SK-N-SH (cell line): ENCODE measurements at regions not wholly inside any gene's neighbourhood (a gene's known extent, or its start where the extent isn't known, plus 50 kb on each side); places are given as distances from the start of the nearest gene placed in this dataset.

Source experiments
- CTCF ChIA-PET: fragments of 300-600, 350-600 bp; formaldehyde crosslinking; extraction: SDS; loops from one replicate; lab custom pipeline; 2021; lab: Yijun Ruan, JAX
- POLR2A ChIA-PET: fragments of 350-600 bp; sonication (Branson Sonifier 250); formaldehyde crosslinking; extraction: SDS; loops from one replicate; lab custom pipeline; 2020; ENCODE audit warnings: antibody characterized with exemption, inconsistent platforms; lab: Yijun Ruan, JAX
- DNase-seq: peaks from one replicate; pipeline ENCODE4 v3.0.0; 2012
- H2AFZ ChIP-seq: fragments of 200-600 bp; sonication (generic); 2 replicates; pipeline ENCODE4 v1.8.1; 2016; ENCODE audit warnings: antibody characterized with exemption, mild to moderate bottlenecking, low read depth
- H3F3A ChIP-seq: fragments of 200-600 bp; sonication (generic); replicated peaks from 2 replicates; pipeline ENCODE3; 2016; ENCODE audit warnings: antibody characterized with exemption, mild to moderate bottlenecking; ENCODE audit not compliant: insufficient read depth
- H3K27ac ChIP-seq, 2 experiments: fragments of 200-500 bp in 1 of 2; fragments of 200-600 bp in 1 of 2; sonication (Bioruptor generic) in 1 of 2; sonication (generic), shearing (Covaris generic) in 1 of 2; 2 replicates each; pipeline versions ENCODE4 v1.5.1 to v1.6.1; 2014 to 2016; ENCODE audit warnings: low read depth in 2 of 2, inconsistent platforms in 1 of 2, low read length in 1 of 2, mild to moderate bottlenecking in 1 of 2, mixed read lengths in 1 of 2
- H3K27me3 ChIP-seq: fragments of 200-600 bp; sonication (generic), shearing (Covaris generic); 2 replicates; pipeline ENCODE4 v1.6.1; 2016; ENCODE audit warnings: mixed run types; ENCODE audit not compliant: insufficient read depth
- H3K36me3 ChIP-seq, 2 experiments: fragments of 200-500 bp in 1 of 2; fragments of 200-600 bp in 1 of 2; sonication (Bioruptor generic) in 1 of 2; sonication (generic) in 1 of 2; replicated peaks in 1 of 2; 2 replicates each; pipeline versions ENCODE3 to v1.5.1; 2014 to 2016; ENCODE audit warnings: low read length in 1 of 2, mild to moderate bottlenecking in 1 of 2; ENCODE audit not compliant: insufficient read depth in 2 of 2, control insufficient read depth in 1 of 2
- H3K4me1 ChIP-seq, 2 experiments: fragments of 200-500 bp in 1 of 2; fragments of 200-600 bp in 1 of 2; sonication (Bioruptor generic) in 1 of 2; sonication (generic), shearing (Covaris generic) in 1 of 2; 2 replicates each; pipeline versions ENCODE4 v1.5.1 to v1.6.1; 2014 to 2016; ENCODE audit warnings: low read depth in 1 of 2, low read length in 1 of 2, mixed run types in 1 of 2; ENCODE audit not compliant: insufficient read depth in 2 of 2, control insufficient read depth in 1 of 2
- H3K4me2 ChIP-seq: fragments of 200-600 bp; sonication (generic), shearing (Covaris generic); 2 replicates; pipeline ENCODE4 v1.6.1; 2017; ENCODE audit warnings: mixed run types
- H3K4me3 ChIP-seq, 2 experiments: fragments of 200-500 bp in 1 of 2; fragments of 200-600 bp in 1 of 2; sonication (Bioruptor generic) in 1 of 2; sonication (generic), shearing (Covaris generic) in 1 of 2; 2 replicates each; pipeline versions ENCODE4 v1.5.1 to v1.8.1; 2014 to 2016; ENCODE audit warnings: low read depth in 2 of 2, inconsistent platforms in 1 of 2, low read length in 1 of 2, mild to moderate bottlenecking in 1 of 2, mixed read lengths in 1 of 2, moderate library complexity in 1 of 2
- H3K79me2 ChIP-seq: fragments of 200-600 bp; sonication (generic); 2 replicates; pipeline ENCODE4 v1.8.1; 2017; ENCODE audit warnings: mild to moderate bottlenecking; ENCODE audit not compliant: insufficient read depth
- H3K9ac ChIP-seq: fragments of 200-600 bp; sonication (generic); 2 replicates; pipeline ENCODE4 v1.6.1; 2017; ENCODE audit warnings: mixed run types
- H3K9me2 ChIP-seq: fragments of 200-600 bp; sonication (generic); 2 replicates; pipeline ENCODE4 v1.6.1; 2017; ENCODE audit warnings: mixed run types
- H3K9me3 ChIP-seq: fragments of 200-600 bp; sonication (generic); 2 replicates; pipeline ENCODE4 v1.6.1; 2017; ENCODE audit warnings: mixed run types, mild to moderate bottlenecking, moderate library complexity
- H4K20me1 ChIP-seq: fragments of 200-600 bp; sonication (generic); 2 replicates; pipeline ENCODE4 v1.6.1; 2017; ENCODE audit warnings: mild to moderate bottlenecking, mixed run types; ENCODE audit not compliant: insufficient read depth
- CHD2 ChIP-seq: fragments of 150-350 bp; IDR thresholded peaks from 2 replicates; pipeline ENCODE4 v1.6.1; 2018; ENCODE audit warnings: low read length; ENCODE audit not compliant: partially characterized antibody
- ELF1 ChIP-seq: IDR thresholded peaks from 2 replicates; pipeline ENCODE4 v1.4.0; 2012
- EP300 ChIP-seq, 2 experiments: IDR thresholded peaks; 2 replicates each; pipeline versions ENCODE4 v1.4.0 to v1.6.1; 2012; ENCODE audit warnings: borderline replicate concordance in 1 of 2, low read depth in 1 of 2, low read length in 1 of 2
- EZH2phosphoT487 ChIP-seq: fragments of 200-600 bp; sonication (generic); IDR thresholded peaks from 2 replicates; pipeline ENCODE4 v1.6.1; 2017; ENCODE audit warnings: low read depth, mixed run types, mild to moderate bottlenecking, antibody characterized with exemption, moderate library complexity, borderline replicate concordance
- FOXM1 ChIP-seq: IDR thresholded peaks from 2 replicates; pipeline ENCODE4 v1.4.0; 2012; ENCODE audit warnings: low read depth, mild to moderate bottlenecking
- GATA2 ChIP-seq: sonication (generic); formaldehyde crosslinking; IDR thresholded peaks from 2 replicates; pipeline ENCODE4 v1.5.0; 2020; ENCODE audit warnings: mild to moderate bottlenecking, missing genetic modification reagents
- IRF3 ChIP-seq: fragments of 150-350 bp; IDR thresholded peaks from 2 replicates; pipeline ENCODE4 v1.6.1; 2016; ENCODE audit warnings: mild to moderate bottlenecking, low read depth, low read length
- JUND ChIP-seq: IDR thresholded peaks from 2 replicates; pipeline ENCODE4 v1.4.0; 2012
- MXI1 ChIP-seq: IDR thresholded peaks from 2 replicates; pipeline ENCODE4 v1.6.1; 2012; ENCODE audit warnings: mild to moderate bottlenecking, low read depth, low read length, improper control_type of control experiment
- NRF1 ChIP-seq: IDR thresholded peaks from 2 replicates; pipeline ENCODE4 v1.6.1; 2012; ENCODE audit warnings: low read depth, mild to moderate bottlenecking, low read length
- PBX3 ChIP-seq: IDR thresholded peaks from 2 replicates; pipeline ENCODE4; 2012
- RFX5 ChIP-seq: IDR thresholded peaks from 2 replicates; pipeline ENCODE4 v1.6.1; 2012; ENCODE audit warnings: mild to moderate bottlenecking, improper control_type of control experiment, low read length
- RXRA ChIP-seq: IDR thresholded peaks from 2 replicates; pipeline ENCODE4 v1.4.0; 2012; ENCODE audit warnings: low read depth, mild to moderate bottlenecking, borderline replicate concordance
- SMC3 ChIP-seq: IDR thresholded peaks from 2 replicates; pipeline ENCODE4 v1.6.1; 2012; ENCODE audit warnings: low read depth, low read length, improper control_type of control experiment
- YY1 ChIP-seq: IDR thresholded peaks from 2 replicates; pipeline ENCODE4 v1.4.0; 2012; ENCODE audit warnings: low read depth, mild to moderate bottlenecking
- WGBS: methylation state at CpG from one replicate; pipeline ENCODE4 v1.1.6; 2017; ENCODE audit warnings: low lambda C conversion rate; 5-methylcytosine and 5-hydroxymethylcytosine counted together
- TF ChIP-seq, protein P1 (sequence below): IDR thresholded peaks from 2 replicates; pipeline ENCODE4 v1.6.1; 2012; ENCODE audit warnings: mild to moderate bottlenecking, low read depth, low read length, moderate library complexity
- TF ChIP-seq, protein P2 (sequence below): fragments of 200-600 bp; sonication (generic); IDR thresholded peaks from 2 replicates; pipeline ENCODE4 v1.6.1; 2017; ENCODE audit warnings: antibody characterized with exemption, mild to moderate bottlenecking, moderate library complexity
- TF ChIP-seq, protein P3 (sequence below): IDR thresholded peaks from 2 replicates; pipeline ENCODE4 v1.4.0; 2012; ENCODE audit warnings: low read depth, borderline replicate concordance

- H3K9me3 ChIP-seq: no peaks in the 10 kb centered on the region
- ChIA-PET POLR2A (no interaction called here), CTCF (no interaction called here)
- H4K20me1 ChIP-seq: no peaks in the 10 kb centered on the region
- 26% methylated on average over 1 of the region's 1 CpG for WGBS
- no peaks in the 10 kb centered on the region for H3K36me3 ChIP-seq
- no peak overlapping the region for H3K4me2 ChIP-seq
- H3K9ac ChIP-seq: no peak overlapping the region
- H2AFZ ChIP-seq: no peak overlapping the region
- H3K9me2 ChIP-seq: no peaks in the 10 kb centered on the region
- H3K27me3 ChIP-seq: no peaks in the 10 kb centered on the region
- H3K4me1 ChIP-seq: no peaks in the 10 kb centered on the region
- no peaks in the 10 kb centered on the region for H3F3A ChIP-seq
- H3K79me2 ChIP-seq: no peaks in the 10 kb centered on the region
- no peak for DNase-seq
- TF ChIP-seq FOXM1: no peak
- no peak for TF ChIP-seq NRF1
- TF ChIP-seq, protein P1, sequence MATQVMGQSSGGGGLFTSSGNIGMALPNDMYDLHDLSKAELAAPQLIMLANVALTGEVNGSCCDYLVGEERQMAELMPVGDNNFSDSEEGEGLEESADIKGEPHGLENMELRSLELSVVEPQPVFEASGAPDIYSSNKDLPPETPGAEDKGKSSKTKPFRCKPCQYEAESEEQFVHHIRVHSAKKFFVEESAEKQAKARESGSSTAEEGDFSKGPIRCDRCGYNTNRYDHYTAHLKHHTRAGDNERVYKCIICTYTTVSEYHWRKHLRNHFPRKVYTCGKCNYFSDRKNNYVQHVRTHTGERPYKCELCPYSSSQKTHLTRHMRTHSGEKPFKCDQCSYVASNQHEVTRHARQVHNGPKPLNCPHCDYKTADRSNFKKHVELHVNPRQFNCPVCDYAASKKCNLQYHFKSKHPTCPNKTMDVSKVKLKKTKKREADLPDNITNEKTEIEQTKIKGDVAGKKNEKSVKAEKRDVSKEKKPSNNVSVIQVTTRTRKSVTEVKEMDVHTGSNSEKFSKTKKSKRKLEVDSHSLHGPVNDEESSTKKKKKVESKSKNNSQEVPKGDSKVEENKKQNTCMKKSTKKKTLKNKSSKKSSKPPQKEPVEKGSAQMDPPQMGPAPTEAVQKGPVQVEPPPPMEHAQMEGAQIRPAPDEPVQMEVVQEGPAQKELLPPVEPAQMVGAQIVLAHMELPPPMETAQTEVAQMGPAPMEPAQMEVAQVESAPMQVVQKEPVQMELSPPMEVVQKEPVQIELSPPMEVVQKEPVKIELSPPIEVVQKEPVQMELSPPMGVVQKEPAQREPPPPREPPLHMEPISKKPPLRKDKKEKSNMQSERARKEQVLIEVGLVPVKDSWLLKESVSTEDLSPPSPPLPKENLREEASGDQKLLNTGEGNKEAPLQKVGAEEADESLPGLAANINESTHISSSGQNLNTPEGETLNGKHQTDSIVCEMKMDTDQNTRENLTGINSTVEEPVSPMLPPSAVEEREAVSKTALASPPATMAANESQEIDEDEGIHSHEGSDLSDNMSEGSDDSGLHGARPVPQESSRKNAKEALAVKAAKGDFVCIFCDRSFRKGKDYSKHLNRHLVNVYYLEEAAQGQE: no peak
- TF ChIP-seq SMC3: no peak
- no peak for TF ChIP-seq GATA2 (CRISPR knock-in tag)
- no peak for TF ChIP-seq RXRA
- TF ChIP-seq, protein P2, sequence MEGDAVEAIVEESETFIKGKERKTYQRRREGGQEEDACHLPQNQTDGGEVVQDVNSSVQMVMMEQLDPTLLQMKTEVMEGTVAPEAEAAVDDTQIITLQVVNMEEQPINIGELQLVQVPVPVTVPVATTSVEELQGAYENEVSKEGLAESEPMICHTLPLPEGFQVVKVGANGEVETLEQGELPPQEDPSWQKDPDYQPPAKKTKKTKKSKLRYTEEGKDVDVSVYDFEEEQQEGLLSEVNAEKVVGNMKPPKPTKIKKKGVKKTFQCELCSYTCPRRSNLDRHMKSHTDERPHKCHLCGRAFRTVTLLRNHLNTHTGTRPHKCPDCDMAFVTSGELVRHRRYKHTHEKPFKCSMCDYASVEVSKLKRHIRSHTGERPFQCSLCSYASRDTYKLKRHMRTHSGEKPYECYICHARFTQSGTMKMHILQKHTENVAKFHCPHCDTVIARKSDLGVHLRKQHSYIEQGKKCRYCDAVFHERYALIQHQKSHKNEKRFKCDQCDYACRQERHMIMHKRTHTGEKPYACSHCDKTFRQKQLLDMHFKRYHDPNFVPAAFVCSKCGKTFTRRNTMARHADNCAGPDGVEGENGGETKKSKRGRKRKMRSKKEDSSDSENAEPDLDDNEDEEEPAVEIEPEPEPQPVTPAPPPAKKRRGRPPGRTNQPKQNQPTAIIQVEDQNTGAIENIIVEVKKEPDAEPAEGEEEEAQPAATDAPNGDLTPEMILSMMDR: no peak
- no peak overlapping the region for H3K4me3 ChIP-seq
- H3K27ac ChIP-seq: no peak overlapping the region
These were observed 253.1 kb upstream of the RHOBTB1 start for GRCh38 chr10:61197057-61197456.

DNA sequence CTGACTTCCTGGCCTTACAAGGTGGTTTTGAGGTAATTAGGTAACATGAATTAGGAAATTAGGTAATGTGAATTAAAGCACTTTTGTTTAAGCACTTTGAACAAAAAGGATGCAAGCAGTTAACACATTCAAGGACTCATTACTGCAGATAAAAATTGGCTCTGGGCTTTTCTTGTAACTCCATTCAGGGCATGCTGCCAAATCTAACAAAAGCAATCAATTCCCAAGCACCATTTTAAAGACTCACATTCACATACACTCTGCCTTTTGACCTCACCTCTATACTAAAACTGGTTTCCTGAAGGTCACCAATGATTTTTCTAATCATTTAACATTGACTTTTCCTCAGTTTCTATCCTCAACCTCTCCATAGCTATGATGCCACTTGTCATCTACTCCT lies 251.2 kb upstream of the RHOBTB1 start:
- CTCF ChIA-PET: interaction anchor here (1.9 kb wide), 1 partner anchor 19 kb away, joined by 6 read pairs; no protein-coding TSS in a partner anchor
- Histone ChIP-seq H3K36me3 (no peaks in the 10 kb centered on the region), H3K27ac (no peak overlapping the region), H3K4me2 (no peak overlapping the region), H3K9ac (no peak overlapping the region), H3K4me1 (no peaks in the 10 kb centered on the region; a peak in 1 of 4 replicates), H3F3A (no peaks in the 10 kb centered on the region), H3K9me2 (no peaks in the 10 kb centered on the region), H3K9me3 (no peaks in the 10 kb centered on the region), H3K4me3 (no peak overlapping the region), H4K20me1 (no peaks in the 10 kb centered on the region), H3K79me2 (no peaks in the 10 kb centered on the region), H2AFZ (no peak overlapping the region), H3K27me3 (no peaks in the 10 kb centered on the region)
- TF ChIP-seq FOXM1 (no peak), EZH2phosphoT487 (no peak), GATA2 (CRISPR knock-in tag) (no peak), EP300 (IDR thresholded peaks at IDR 0.05; ENCODE audit: borderline replicate concordance in 1 of 2, low read depth in 1 of 2, low read length in 1 of 2) (no peak), SMC3 (no peak), MXI1 (no peak), ELF1 (no peak), JUND (no peak), CHD2 (no peak), YY1 (no peak), PBX3 (no peak), IRF3 (no peak), RFX5 (no peak)
- TF ChIP-seq, protein P3, sequence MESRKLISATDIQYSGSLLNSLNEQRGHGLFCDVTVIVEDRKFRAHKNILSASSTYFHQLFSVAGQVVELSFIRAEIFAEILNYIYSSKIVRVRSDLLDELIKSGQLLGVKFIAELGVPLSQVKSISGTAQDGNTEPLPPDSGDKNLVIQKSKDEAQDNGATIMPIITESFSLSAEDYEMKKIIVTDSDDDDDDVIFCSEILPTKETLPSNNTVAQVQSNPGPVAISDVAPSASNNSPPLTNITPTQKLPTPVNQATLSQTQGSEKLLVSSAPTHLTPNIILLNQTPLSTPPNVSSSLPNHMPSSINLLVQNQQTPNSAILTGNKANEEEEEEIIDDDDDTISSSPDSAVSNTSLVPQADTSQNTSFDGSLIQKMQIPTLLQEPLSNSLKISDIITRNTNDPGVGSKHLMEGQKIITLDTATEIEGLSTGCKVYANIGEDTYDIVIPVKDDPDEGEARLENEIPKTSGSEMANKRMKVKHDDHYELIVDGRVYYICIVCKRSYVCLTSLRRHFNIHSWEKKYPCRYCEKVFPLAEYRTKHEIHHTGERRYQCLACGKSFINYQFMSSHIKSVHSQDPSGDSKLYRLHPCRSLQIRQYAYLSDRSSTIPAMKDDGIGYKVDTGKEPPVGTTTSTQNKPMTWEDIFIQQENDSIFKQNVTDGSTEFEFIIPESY: no peak
- no peak for DNase-seq
- POLR2A ChIA-PET: no interaction called here
